ENCODE measurements at regions not wholly inside any gene's neighbourhood (a gene's known extent, or its start where the extent isn't known, plus 50 kb on each side); places are given as distances from the start of the nearest gene placed in this dataset.
A peak's percentile ranks its signal among the peaks of the same experiment; 100 is the strongest.
"Not testable (repeated sequence)": the region's sequence is repeated elsewhere in the genome, so short reads cannot be mapped to it uniquely, and the experiment has no call there.

GRCh38 chr10:38267555-38267954, 173.4 kb downstream of the ZNF37A start:
- H3K9me3 ChIP-seq; H3K4me3 ChIP-seq (replicated peaks in 1 of 3); intact Hi-C loops (cut with DNase I); H3K27ac ChIP-seq; H3K27me3 ChIP-seq; DNase-seq; H3K36me3 ChIP-seq; H3K4me1 ChIP-seq: not testable (repeated sequence)
- 73 to 76% methylated on average over 6 of the region's 6 CpGs for WGBS, 2 donors

- H3K36me3 ChIP-seq; DNase-seq; H3K27ac ChIP-seq; H3K4me1 ChIP-seq; intact Hi-C loops (cut with DNase I); H3K9me3 ChIP-seq; H3K4me3 ChIP-seq (replicated peaks in 1 of 3); H3K27me3 ChIP-seq: not testable (repeated sequence)
- WGBS, 2 donors, result 52 to 54% methylated on average over 3 of the region's 3 CpGs
Observed at GRCh38 chr10:38271031-38271430, 176.9 kb downstream of the ZNF37A start.

GRCh38 chr10:38274879-38275278, 180.7 kb downstream of the ZNF37A start:
- H3K36me3 ChIP-seq; DNase-seq; H3K27me3 ChIP-seq; H3K4me3 ChIP-seq (replicated peaks in 1 of 3); H3K27ac ChIP-seq; H3K4me1 ChIP-seq; intact Hi-C loops (cut with DNase I); H3K9me3 ChIP-seq: not testable (repeated sequence)
- 73 to 75% methylated on average over 2 of the region's 2 CpGs for WGBS, 2 donors

GRCh38 chr10:38292560-38292959, 198.4 kb downstream of the ZNF37A start:
- H3K27me3 ChIP-seq; intact Hi-C loops (cut with DNase I); H3K9me3 ChIP-seq; H3K36me3 ChIP-seq; DNase-seq; H3K4me1 ChIP-seq; H3K4me3 ChIP-seq (replicated peaks in 1 of 3); H3K27ac ChIP-seq: not testable (repeated sequence)
- 87 to 88% methylated on average over 2 of the region's 2 CpGs for WGBS, 2 donors

GRCh38 chr10:38310111-38310510, 216.0 kb downstream of the ZNF37A start:
- H3K27ac ChIP-seq; H3K36me3 ChIP-seq; H3K27me3 ChIP-seq; DNase-seq; H3K4me1 ChIP-seq; H3K9me3 ChIP-seq; H3K4me3 ChIP-seq (replicated peaks in 1 of 3); intact Hi-C loops (cut with DNase I): not testable (repeated sequence)
- 67 to 75% methylated on average over 5 of the region's 5 CpGs for WGBS, 2 donors

GRCh38 chr10:38315090-38315805, 221.1 kb downstream of the ZNF37A start:
- H3K9me3 ChIP-seq; H3K36me3 ChIP-seq; H3K27ac ChIP-seq; intact Hi-C loops (cut with DNase I); H3K4me3 ChIP-seq (replicated peaks in 1 of 3); DNase-seq; H3K4me1 ChIP-seq; H3K27me3 ChIP-seq: not testable (repeated sequence)
- 73 to 78% methylated on average over 4 of the region's 4 CpGs for WGBS, 2 donors

- H3K36me3 ChIP-seq; intact Hi-C loops (cut with DNase I); H3K4me1 ChIP-seq; H3K27ac ChIP-seq; H3K27me3 ChIP-seq; H3K9me3 ChIP-seq; H3K4me3 ChIP-seq (replicated peaks in 1 of 3); DNase-seq: not testable (repeated sequence)
- WGBS, 2 donors, result 80 to 91% methylated on average over 7 to 8 of the region's 8 CpGs
Observed at GRCh38 chr10:38321393-38321792, 227.3 kb downstream of the ZNF37A start.

GRCh38 chr10:38330306-38330705, 236.2 kb downstream of the ZNF37A start:
- H3K9me3 ChIP-seq; H3K4me3 ChIP-seq (replicated peaks in 1 of 3); H3K27me3 ChIP-seq; H3K27ac ChIP-seq; DNase-seq; intact Hi-C loops (cut with DNase I); H3K36me3 ChIP-seq; H3K4me1 ChIP-seq: not testable (repeated sequence)
- 71 to 83% methylated on average over 2 of the region's 2 CpGs for WGBS, 2 donors

- H3K27me3 ChIP-seq; H3K4me1 ChIP-seq; H3K9me3 ChIP-seq; H3K4me3 ChIP-seq (replicated peaks in 1 of 3); intact Hi-C loops (cut with DNase I); H3K36me3 ChIP-seq; DNase-seq; H3K27ac ChIP-seq: not testable (repeated sequence)
- 77 to 85% methylated on average over 2 of the region's 2 CpGs for WGBS, 2 donors
Observed at GRCh38 chr10:38331106-38331505, 237.0 kb downstream of the ZNF37A start.

- H3K4me3 ChIP-seq (replicated peaks in 1 of 3); H3K27ac ChIP-seq; H3K9me3 ChIP-seq; intact Hi-C loops (cut with DNase I); DNase-seq; H3K36me3 ChIP-seq; H3K27me3 ChIP-seq; H3K4me1 ChIP-seq: not testable (repeated sequence)
- WGBS, 2 donors, result 76 to 81% methylated on average over 4 of the region's 4 CpGs
Observed at GRCh38 chr10:38333699-38334098, 239.6 kb downstream of the ZNF37A start.

- H3K27ac ChIP-seq; H3K27me3 ChIP-seq; H3K4me1 ChIP-seq; H3K4me3 ChIP-seq (replicated peaks in 1 of 3); H3K9me3 ChIP-seq; intact Hi-C loops (cut with DNase I); H3K36me3 ChIP-seq; DNase-seq: not testable (repeated sequence)
- 53 to 78% methylated on average over 1 of the region's 1 CpG for WGBS, 2 donors
Observed at GRCh38 chr10:38350645-38351044, 256.5 kb downstream of the ZNF37A start.

GRCh38 chr10:38354410-38354809, 260.3 kb downstream of the ZNF37A start:
- DNase-seq, result peak in 1 of 2 donors; percentile 3
- 59 to 73% methylated on average over 3 of the region's 3 CpGs for WGBS, 2 donors
- H3K36me3 ChIP-seq; H3K4me1 ChIP-seq; H3K27ac ChIP-seq; H3K27me3 ChIP-seq; H3K9me3 ChIP-seq; H3K4me3 ChIP-seq (replicated peaks in 1 of 3); intact Hi-C loops (cut with DNase I): not testable (repeated sequence)

Data from thyroid gland (tissue), 4 donors.